Sigmoid colon (tissue), 3 donors: ENCODE measurements at regions not wholly inside any gene's neighbourhood (a gene's known extent, or its start where the extent isn't known, plus 50 kb on each side); places are given as distances from the start of the nearest gene placed in this dataset.

Source experiments
- CTCF ChIP-seq, 4 experiments: fragments of 450-650 bp in 3 of 4; fragments of 200-600 bp in 1 of 4; IDR thresholded peaks; one replicate each; pipeline ENCODE4 v1.5.1; 2016 to 2019; ENCODE audit warnings: antibody characterized with exemption in 4 of 4, mild to moderate bottlenecking in 3 of 4, moderate library complexity in 2 of 4
- POLR2A ChIP-seq, 2 donors: fragments of 450-650 bp; IDR thresholded peaks; one replicate each; pipeline ENCODE4 v1.6.1; 2016; ENCODE audit warnings: antibody characterized with exemption in 2 of 2, mild to moderate bottlenecking in 2 of 2, moderate library complexity in 2 of 2

GRCh38 chr7:85713171-85713570 is 526.3 kb upstream of the SEMA3D start:
- TF ChIP-seq CTCF (IDR thresholded peaks at IDR 0.05): no peak
- TF ChIP-seq POLR2A (IDR thresholded peaks at IDR 0.05): no peak
